Right atrium auricular region (tissue), 2 donors: ENCODE measurements at regions not wholly inside any gene's neighbourhood (a gene's known extent, or its start where the extent isn't known, plus 50 kb on each side); places are given as distances from the start of the nearest gene placed in this dataset.

ENCODE experiments used
- DNase-seq: peaks from one replicate; pipeline ENCODE4 v3.0.0-alpha.2; 2019; ENCODE audit warnings: low spot score
- H3K27ac ChIP-seq, 2 donors: fragments of 200-600 bp; sonication (generic); 1 replicate in 1 of 2; 2 replicates in 1 of 2; pipeline ENCODE4 v1.5.1; 2016 to 2019
- H3K27me3 ChIP-seq, 2 donors: fragments of 200-600 bp; sonication (generic); one replicate each; pipeline versions ENCODE4 v1.5.1 to v1.6.0; 2017 to 2019
- H3K36me3 ChIP-seq: fragments of 200-600 bp; sonication (generic); one replicate; pipeline ENCODE4 v1.5.1; 2016
- H3K4me1 ChIP-seq, 2 donors: fragments of 200-600 bp; sonication (generic); one replicate each; pipeline versions ENCODE4 v1.5.1 to v1.6.0; 2017 to 2019
- H3K4me3 ChIP-seq, 2 donors: fragments of 200-600 bp; sonication (generic); 1 replicate in 1 of 2; 2 replicates in 1 of 2; pipeline ENCODE4 v1.5.1; 2017 to 2019; ENCODE audit warnings: mild to moderate bottlenecking in 1 of 2, moderate library complexity in 1 of 2
- H3K9me3 ChIP-seq, 2 donors: fragments of 200-600 bp; sonication (generic); one replicate each; pipeline ENCODE4 v1.5.1; 2019
- TF ChIP-seq, protein P1 (sequence below), 2 donors: fragments of 200-600 bp; sonication (generic); IDR thresholded peaks; one replicate each; pipeline ENCODE4 v1.5.1; 2019; ENCODE audit warnings: antibody characterized with exemption in 2 of 2

DNA sequence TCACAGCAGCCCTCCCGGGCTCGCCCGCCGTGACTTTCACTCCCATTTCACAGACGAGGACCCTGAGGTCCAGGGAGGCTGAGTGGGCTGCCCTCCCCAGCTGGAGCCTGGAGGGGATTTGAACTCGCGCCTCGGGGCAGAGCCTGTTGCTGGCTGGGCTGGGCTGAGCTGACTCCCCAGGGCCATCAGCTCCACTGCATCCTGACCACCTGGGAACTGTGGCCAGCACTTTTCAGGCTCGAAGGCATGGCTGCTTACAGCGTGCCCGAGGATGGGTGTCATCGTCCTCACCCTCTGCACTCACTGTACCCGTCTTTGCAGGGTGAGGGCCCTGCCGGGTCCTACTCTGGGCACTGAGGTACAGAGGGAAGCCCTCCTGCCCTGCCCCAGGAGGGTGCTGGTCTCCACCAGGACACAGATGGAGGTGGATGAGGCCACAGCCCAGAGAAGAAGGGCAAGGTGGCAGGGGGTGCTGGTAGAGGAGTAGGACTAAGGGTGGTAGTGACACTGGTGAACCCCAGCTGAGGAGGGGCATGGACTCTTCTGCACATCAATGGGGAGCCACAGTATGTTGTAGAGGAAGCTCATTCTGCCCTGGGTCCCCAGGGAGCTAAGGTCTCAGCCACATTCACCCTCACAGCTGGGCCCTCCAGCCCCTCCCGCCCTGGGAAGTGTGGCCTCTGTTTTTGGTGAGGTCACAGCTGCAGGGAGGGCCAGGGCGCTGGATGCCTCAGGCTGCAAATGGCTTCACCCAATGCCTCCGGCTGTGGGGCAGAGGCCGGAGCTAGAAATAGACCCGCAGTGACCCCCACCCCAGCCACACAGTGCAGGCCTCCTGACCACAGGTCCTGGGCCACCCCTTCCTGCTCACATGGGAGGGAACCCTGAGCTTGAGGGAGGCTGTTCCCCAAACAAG, 365.1 kb upstream of the SFSWAP start:
- H3K4me1 ChIP-seq, result no peaks in the 10 kb centered on the region
- H3K4me3 ChIP-seq, result no peak overlapping the region
- no peak overlapping the region for H3K27ac ChIP-seq
- H3K27me3 ChIP-seq, result no peaks in the 10 kb centered on the region
- TF ChIP-seq, protein P1, sequence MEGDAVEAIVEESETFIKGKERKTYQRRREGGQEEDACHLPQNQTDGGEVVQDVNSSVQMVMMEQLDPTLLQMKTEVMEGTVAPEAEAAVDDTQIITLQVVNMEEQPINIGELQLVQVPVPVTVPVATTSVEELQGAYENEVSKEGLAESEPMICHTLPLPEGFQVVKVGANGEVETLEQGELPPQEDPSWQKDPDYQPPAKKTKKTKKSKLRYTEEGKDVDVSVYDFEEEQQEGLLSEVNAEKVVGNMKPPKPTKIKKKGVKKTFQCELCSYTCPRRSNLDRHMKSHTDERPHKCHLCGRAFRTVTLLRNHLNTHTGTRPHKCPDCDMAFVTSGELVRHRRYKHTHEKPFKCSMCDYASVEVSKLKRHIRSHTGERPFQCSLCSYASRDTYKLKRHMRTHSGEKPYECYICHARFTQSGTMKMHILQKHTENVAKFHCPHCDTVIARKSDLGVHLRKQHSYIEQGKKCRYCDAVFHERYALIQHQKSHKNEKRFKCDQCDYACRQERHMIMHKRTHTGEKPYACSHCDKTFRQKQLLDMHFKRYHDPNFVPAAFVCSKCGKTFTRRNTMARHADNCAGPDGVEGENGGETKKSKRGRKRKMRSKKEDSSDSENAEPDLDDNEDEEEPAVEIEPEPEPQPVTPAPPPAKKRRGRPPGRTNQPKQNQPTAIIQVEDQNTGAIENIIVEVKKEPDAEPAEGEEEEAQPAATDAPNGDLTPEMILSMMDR (IDR thresholded peaks at IDR 0.05), result no peak
- no peaks in the 10 kb centered on the region for H3K36me3 ChIP-seq
- no peaks in the 10 kb centered on the region for H3K9me3 ChIP-seq
- DNase-seq, result peak; percentile 51

DNA sequence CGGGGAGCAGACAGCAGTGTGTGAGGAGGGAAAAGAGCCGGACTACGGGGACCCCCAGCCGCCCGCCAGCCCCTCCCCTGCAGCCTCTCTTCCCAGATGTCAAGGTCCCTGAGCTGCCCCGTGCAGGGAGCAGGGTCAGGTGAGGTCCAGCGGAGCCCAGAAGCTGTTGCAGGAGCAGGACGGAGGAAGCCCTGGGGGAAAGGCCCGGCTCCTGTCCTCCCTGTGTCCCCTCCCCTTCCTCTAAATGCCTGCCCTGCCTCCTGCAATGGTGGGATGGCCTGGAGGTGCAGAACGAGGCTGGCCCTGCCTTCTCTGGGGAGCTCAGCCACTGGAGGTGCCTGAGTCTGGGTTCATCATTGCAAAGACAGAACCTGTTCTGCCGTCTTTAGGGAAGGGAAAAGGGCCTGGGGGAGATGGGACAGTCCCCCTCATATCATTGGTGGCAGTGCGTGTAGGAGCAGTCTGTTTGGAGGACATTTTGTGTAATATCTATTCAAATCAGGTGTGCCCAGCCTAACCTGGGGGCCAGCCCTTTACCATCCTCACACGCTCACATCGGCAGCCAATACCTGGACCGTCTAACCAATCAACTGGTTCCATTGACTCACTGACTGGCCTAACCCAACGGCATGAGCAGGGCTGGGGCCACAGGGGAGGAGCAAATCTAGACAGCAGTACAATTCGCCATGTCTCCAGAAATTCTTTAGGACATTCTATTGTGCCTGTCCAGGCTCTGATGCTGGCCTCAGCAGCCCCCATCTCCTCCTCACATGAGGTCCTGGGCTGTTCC, 364.1 kb upstream of the SFSWAP start:
- TF ChIP-seq, protein P1 (IDR thresholded peaks at IDR 0.05), result no peak
- DNase-seq, result no peak
- Histone ChIP-seq H3K4me1 (no peaks in the 10 kb centered on the region), H3K27ac (no peak overlapping the region), H3K27me3 (no peaks in the 10 kb centered on the region), H3K4me3 (no peak overlapping the region), H3K36me3 (no peaks in the 10 kb centered on the region), H3K9me3 (no peaks in the 10 kb centered on the region)

DNA sequence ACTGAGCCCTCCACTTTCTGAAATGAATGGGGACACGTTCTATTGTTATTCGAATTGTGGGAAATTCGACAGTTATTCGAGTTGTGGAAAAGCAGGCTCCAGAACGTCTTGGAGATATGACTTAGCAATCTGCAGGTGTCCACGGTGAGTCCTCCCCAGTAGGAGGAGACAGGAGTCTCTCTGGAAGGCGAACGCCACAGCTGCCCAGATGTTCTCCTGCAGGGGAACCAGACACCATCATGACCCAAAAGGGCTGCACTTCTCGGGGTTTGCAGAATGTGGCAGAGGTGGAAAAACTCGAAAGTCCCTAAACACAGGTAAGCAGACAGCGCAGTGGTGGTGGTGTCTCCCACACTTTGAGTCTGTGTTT, 363.6 kb upstream of the SFSWAP start:
- Histone ChIP-seq H3K9me3 (no peaks in the 10 kb centered on the region), H3K36me3 (no peaks in the 10 kb centered on the region), H3K27me3 (no peaks in the 10 kb centered on the region), H3K4me1 (no peaks in the 10 kb centered on the region), H3K27ac (no peak overlapping the region), H3K4me3 (no peak overlapping the region)
- TF ChIP-seq, protein P1 (IDR thresholded peaks at IDR 0.05), result no peak
- no peak for DNase-seq

DNA sequence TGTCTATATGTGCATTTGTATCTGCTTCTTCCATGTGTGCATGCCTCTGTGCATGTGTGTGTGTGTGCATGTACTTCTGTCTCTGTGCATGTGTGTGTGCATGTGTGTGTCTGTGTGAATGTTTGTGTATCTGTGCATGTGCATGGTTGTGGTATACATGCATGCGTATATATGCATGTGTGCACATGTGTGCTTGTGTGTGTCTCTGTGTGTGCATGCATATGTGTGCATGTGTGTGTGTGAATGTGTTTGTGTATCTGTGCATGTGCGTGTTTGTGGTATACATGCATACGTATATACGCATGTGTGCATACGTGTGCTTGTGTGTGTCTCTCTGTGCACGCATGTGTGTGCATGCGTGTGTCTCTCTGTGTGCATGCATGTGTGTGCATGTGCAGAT, 363.2 kb upstream of the SFSWAP start:
- no peaks in the 10 kb centered on the region for H3K27me3 ChIP-seq
- no peak overlapping the region for H3K27ac ChIP-seq
- TF ChIP-seq, protein P1 (IDR thresholded peaks at IDR 0.05), result no peak

DNA sequence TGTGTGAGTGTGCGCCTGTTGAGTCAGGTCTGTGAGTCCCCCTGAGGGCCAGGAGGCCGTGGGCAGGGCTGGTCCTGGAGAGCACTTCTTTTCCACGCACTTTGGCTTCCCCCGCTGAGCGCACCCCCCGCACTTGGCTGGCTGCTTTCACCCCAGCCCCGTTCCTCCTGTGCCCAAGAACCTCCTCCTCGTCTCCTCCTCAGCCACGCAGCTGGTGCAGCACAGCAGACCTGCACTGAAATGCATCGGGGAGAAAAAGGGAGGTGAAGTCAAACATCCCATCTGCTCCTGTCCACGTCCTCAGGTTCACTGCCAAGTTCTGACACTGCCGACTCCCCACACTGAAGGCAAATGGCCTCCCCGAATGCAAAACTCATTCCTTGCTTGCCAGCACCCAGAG, 362.7 kb upstream of the SFSWAP start:
- TF ChIP-seq, protein P1 (IDR thresholded peaks at IDR 0.05), result no peak
- Histone ChIP-seq H3K4me3 (no peak overlapping the region), H3K27ac (no peak overlapping the region), H3K36me3 (no peaks in the 10 kb centered on the region), H3K9me3 (no peaks in the 10 kb centered on the region), H3K27me3 (no peaks in the 10 kb centered on the region), H3K4me1 (no peaks in the 10 kb centered on the region)
- DNase-seq, result no peak

More for the DNA sequence above, 363.2 kb upstream of the SFSWAP start:
- DNase-seq, result no peak
- no peaks in the 10 kb centered on the region for H3K9me3 ChIP-seq
- no peaks in the 10 kb centered on the region for H3K36me3 ChIP-seq
- no peaks in the 10 kb centered on the region for H3K4me1 ChIP-seq
- H3K4me3 ChIP-seq, result no peak overlapping the region
